H1 (cell line): ENCODE measurements at regions not wholly inside any gene's neighbourhood (a gene's known extent, or its start where the extent isn't known, plus 50 kb on each side); places are given as distances from the start of the nearest gene placed in this dataset.
A peak's percentile ranks its signal among the peaks of the same experiment; 100 is the strongest.

ENCODE experiments used
- CTCF ChIA-PET: fragments of 300-600 bp; sonication (Branson Sonifier 250); formaldehyde crosslinking; loops from one replicate; lab custom pipeline; 2021; ENCODE audit not compliant: partially characterized antibody; lab: Charles Lee
- POLR2A ChIA-PET: fragments of 300-600 bp; sonication (Branson Sonifier 250); formaldehyde crosslinking; loops from one replicate; lab custom pipeline; 2021; ENCODE audit warnings: inconsistent platforms; ENCODE audit not compliant: partially characterized antibody; lab: Charles Lee
- DNase-seq, 2 experiments: peaks; one replicate each; pipeline versions ENCODE4 v3.0.0 to v3.0.0-alpha.2; 2010 to 2022; ENCODE audit warnings: low spot score in 2 of 2, low read depth in 1 of 2, mixed read lengths in 1 of 2
- FAIRE-seq: peaks from 2 replicates; lab custom pipeline; 2011; peaks lifted over from hg19 to GRCh38; lab: Jason Lieb, UNC
- H2AFZ ChIP-seq: 2 replicates; pipeline ENCODE4 v1.8.1; 2012; ENCODE audit warnings: low read length, inconsistent platforms
- H2AK5ac ChIP-seq: 2 replicates; pipeline ENCODE4 v1.6.1; 2013; ENCODE audit warnings: low read depth, low read length
- H2BK120ac ChIP-seq: replicated peaks from 2 replicates; pipeline ENCODE3; 2013; ENCODE audit warnings: low read depth, low read length, inconsistent platforms
- H2BK12ac ChIP-seq: 2 replicates; pipeline ENCODE4 v1.6.1; 2013; ENCODE audit warnings: low read depth, low read length
- H2BK15ac ChIP-seq: 2 replicates; pipeline ENCODE4 v1.6.1; 2013; ENCODE audit warnings: low read length
- H2BK20ac ChIP-seq: 2 replicates; pipeline ENCODE4 v1.6.1; 2013; ENCODE audit warnings: low read length
- H2BK5ac ChIP-seq: 2 replicates; pipeline ENCODE4 v1.6.1; 2013; ENCODE audit warnings: low read depth, low read length
- H3K14ac ChIP-seq: 2 replicates; pipeline ENCODE4 v1.6.1; 2013; ENCODE audit warnings: inconsistent platforms; ENCODE audit not compliant: insufficient read length
- H3K18ac ChIP-seq: 2 replicates; pipeline ENCODE4 v1.6.1; 2013; ENCODE audit warnings: low read length; ENCODE audit errors: extremely low read depth
- H3K23ac ChIP-seq: 2 replicates; pipeline ENCODE4 v1.6.1; 2013; ENCODE audit warnings: inconsistent platforms; ENCODE audit not compliant: insufficient read length
- H3K23me2 ChIP-seq: 2 replicates; pipeline ENCODE4 v1.6.1; 2013; ENCODE audit warnings: low read depth, low read length
- H3K27ac ChIP-seq: 2 replicates; pipeline ENCODE4 v1.6.1; 2011; ENCODE audit warnings: low read depth, low read length, inconsistent platforms
- H3K27me3 ChIP-seq, 4 experiments: replicated peaks in 1 of 4; 1 replicate in 1 of 4; 2 replicates in 3 of 4; pipeline versions ENCODE4 v1.6.1 to v1.8.1; 2011 to 2013; ENCODE audit warnings: low read length in 3 of 4, mild to moderate bottlenecking in 3 of 4, inconsistent platforms in 2 of 4, mixed read lengths in 2 of 4, moderate library complexity in 1 of 4; ENCODE audit not compliant: control insufficient read depth in 3 of 4, insufficient read depth in 3 of 4; ENCODE audit errors: extremely low read depth in 1 of 4
- H3K36me3 ChIP-seq, 4 experiments: 2 replicates each; pipeline versions ENCODE4 v1.6.1 to v1.8.1; 2011 to 2013; ENCODE audit warnings: mild to moderate bottlenecking in 4 of 4, low read length in 3 of 4, moderate library complexity in 2 of 4, control low read depth in 1 of 4, inconsistent platforms in 1 of 4; ENCODE audit not compliant: insufficient read depth in 4 of 4, control insufficient read depth in 2 of 4
- H3K4ac ChIP-seq: replicated peaks from 2 replicates; pipeline ENCODE3; 2013; ENCODE audit warnings: low read length, low read depth, mixed read lengths, inconsistent platforms; ENCODE audit not compliant: insufficient read length
- H3K4me1 ChIP-seq, 4 experiments: replicated peaks in 1 of 4; 1 replicate in 1 of 4; 2 replicates in 3 of 4; pipeline versions ENCODE4 v1.6.1 to v1.8.1; 2011 to 2013; ENCODE audit warnings: low read length in 3 of 4, inconsistent platforms in 2 of 4, mixed read lengths in 1 of 4; ENCODE audit not compliant: insufficient read depth in 4 of 4, control insufficient read depth in 3 of 4
- H3K4me2 ChIP-seq, 2 experiments: 2 replicates each; pipeline versions ENCODE4 v1.6.1 to v1.8.1; 2011 to 2013; ENCODE audit warnings: low read depth in 2 of 2, low read length in 2 of 2, control low read depth in 1 of 2, inconsistent platforms in 1 of 2, mild to moderate bottlenecking in 1 of 2; ENCODE audit not compliant: insufficient read depth in 1 of 2
- H3K4me3 ChIP-seq, 4 experiments: fragments of 200-600, 300-600 bp in 1 of 4; sonication (generic), shearing (Covaris generic), sonication (Bioruptor Twin) in 1 of 4; 2 replicates each; pipeline versions ENCODE4 v1.5.1 to v1.8.1; 2011 to 2016; ENCODE audit warnings: low read length in 4 of 4, low read depth in 3 of 4, control low read depth in 2 of 4, inconsistent platforms in 2 of 4, mild to moderate bottlenecking in 2 of 4, mixed read lengths in 1 of 4, moderate library complexity in 1 of 4; ENCODE audit not compliant: insufficient read depth in 2 of 4; ENCODE audit errors: extremely low read depth in 1 of 4
- H3K56ac ChIP-seq: replicated peaks from 2 replicates; pipeline ENCODE3; 2013; ENCODE audit warnings: low read depth, mild to moderate bottlenecking, mixed read lengths, low read length, inconsistent platforms; ENCODE audit not compliant: insufficient read length
- H3K79me1 ChIP-seq: 2 replicates; pipeline ENCODE4 v1.6.1; 2013; ENCODE audit warnings: low read depth, low read length, control low read depth
- H3K79me2 ChIP-seq, 2 experiments: 2 replicates each; pipeline versions ENCODE4 v1.6.1 to v1.8.1; 2012 to 2013; ENCODE audit warnings: low read length in 2 of 2, mild to moderate bottlenecking in 2 of 2, inconsistent platforms in 1 of 2; ENCODE audit not compliant: insufficient read depth in 2 of 2, control insufficient read depth in 1 of 2
- H3K9ac ChIP-seq, 4 experiments: replicated peaks in 1 of 4; 1 replicate in 1 of 4; 2 replicates in 3 of 4; pipeline versions ENCODE4 v1.6.1 to v1.8.1; 2011 to 2013; ENCODE audit warnings: low read depth in 3 of 4, low read length in 3 of 4, control low read depth in 2 of 4, mild to moderate bottlenecking in 2 of 4, moderate library complexity in 2 of 4, inconsistent platforms in 1 of 4; ENCODE audit errors: extremely low read depth in 1 of 4
- H3K9me3 ChIP-seq, 2 experiments: 2 replicates each; pipeline versions ENCODE4 v1.6.1 to v1.8.1; 2012 to 2013; ENCODE audit warnings: mild to moderate bottlenecking in 2 of 2, moderate library complexity in 2 of 2, control low read depth in 1 of 2, inconsistent platforms in 1 of 2, low read depth in 1 of 2, low read length in 1 of 2, mixed read lengths in 1 of 2; ENCODE audit not compliant: insufficient read depth in 2 of 2
- H4K20me1 ChIP-seq, 2 experiments: replicated peaks in 1 of 2; 2 replicates each; pipeline versions ENCODE3 to v1.8.1; 2011 to 2013; ENCODE audit warnings: inconsistent platforms in 2 of 2, low read length in 2 of 2, mild to moderate bottlenecking in 1 of 2; ENCODE audit not compliant: insufficient read depth in 2 of 2, control insufficient read depth in 1 of 2
- H4K5ac ChIP-seq: 2 replicates; pipeline ENCODE4 v1.6.1; 2013; ENCODE audit warnings: low read length, low read depth, mixed read lengths, inconsistent platforms; ENCODE audit not compliant: insufficient read length
- H4K8ac ChIP-seq: 2 replicates; pipeline ENCODE4 v1.8.0; 2013; ENCODE audit warnings: mild to moderate bottlenecking, moderate library complexity, low read length, inconsistent platforms; ENCODE audit not compliant: insufficient read depth; ENCODE audit errors: extremely low read depth
- H4K91ac ChIP-seq: replicated peaks from 2 replicates; pipeline ENCODE3; 2013; ENCODE audit warnings: low read length, mixed read lengths, inconsistent platforms; ENCODE audit not compliant: insufficient read length
- ATF3 ChIP-seq: IDR thresholded peaks from 2 replicates; pipeline ENCODE4 v1.6.1; 2011; ENCODE audit warnings: low read depth, mild to moderate bottlenecking, low read length; ENCODE audit not compliant: insufficient read depth
- CEBPB ChIP-seq: IDR thresholded peaks from 2 replicates; pipeline ENCODE4 v1.6.1; 2012; ENCODE audit warnings: low read depth, low read length
- EZH2 ChIP-seq: fragments of 200-600 bp; sonication (generic); IDR thresholded peaks from 2 replicates; pipeline ENCODE4 v1.7.1; 2012; ENCODE audit warnings: low read depth, mild to moderate bottlenecking, moderate library complexity, low read length, inconsistent platforms; ENCODE audit not compliant: severe bottlenecking
- KDM1A ChIP-seq: fragments of 200-600, 300-600 bp; sonication (generic); IDR thresholded peaks from 2 replicates; pipeline ENCODE4 v1.7.1; 2016; ENCODE audit warnings: mild to moderate bottlenecking, low read length, borderline replicate concordance
- KDM5A ChIP-seq: fragments of 200-600 bp; IDR thresholded peaks from 2 replicates; pipeline ENCODE4 v1.7.1; 2012; ENCODE audit warnings: mild to moderate bottlenecking, low read length, inconsistent platforms, mixed read lengths
- POLR2A ChIP-seq, 2 experiments: IDR thresholded peaks; 1 replicate in 1 of 2; 2 replicates in 1 of 2; pipeline ENCODE4 v1.6.1; 2011; ENCODE audit warnings: low read depth in 2 of 2, low read length in 2 of 2, mild to moderate bottlenecking in 2 of 2; ENCODE audit errors: control extremely low read depth in 1 of 2
- RNF2 ChIP-seq: fragments of 200-900, 300-1000 bp; sonication (generic); IDR thresholded peaks from 2 replicates; pipeline ENCODE4 v1.7.1; 2016; ENCODE audit warnings: borderline replicate concordance, low read depth, mild to moderate bottlenecking, antibody characterized with exemption, low read length; ENCODE audit not compliant: poor library complexity, severe bottlenecking; ENCODE audit errors: missing control alignments
- SIRT6 ChIP-seq: IDR thresholded peaks from one replicate; pipeline ENCODE4 v1.7.1; 2012; ENCODE audit warnings: low read length, inconsistent platforms
- SUZ12 ChIP-seq: fragments of 200-600 bp; sonication (generic); IDR thresholded peaks from 2 replicates; pipeline ENCODE4 v1.6.1; 2012; ENCODE audit warnings: mild to moderate bottlenecking, inconsistent platforms, low read length, moderate library complexity, mixed read lengths
- TBP ChIP-seq: IDR thresholded peaks from 2 replicates; pipeline ENCODE4 v1.6.1; 2011; ENCODE audit warnings: low read depth, low read length, improper control_type of control experiment
- TEAD4 ChIP-seq: IDR thresholded peaks from 2 replicates; pipeline ENCODE4 v1.6.1; 2012; ENCODE audit warnings: low read depth, low read length, inconsistent platforms, mixed read lengths
- YY1 ChIP-seq: IDR thresholded peaks from 2 replicates; pipeline ENCODE4 v1.6.1; 2011; ENCODE audit warnings: low read depth, mild to moderate bottlenecking, low read length
- WGBS, 2 experiments: shearing (Covaris generic) in 1 of 2; methylation state at CpG; one replicate each; pipeline versions ENCODE4 v1.1.6 to v1.1.7; 2013 to 2015; ENCODE audit warnings: low lambda C conversion rate in 2 of 2, mixed read lengths in 2 of 2, inconsistent platforms in 1 of 2, low coverage in 1 of 2, missing lambda C conversion rate in 1 of 2; ENCODE audit not compliant: insufficient replicate concordance in 2 of 2, insufficient coverage in 1 of 2, insufficient read length in 1 of 2; ENCODE audit errors: extremely low coverage in 1 of 2, missing lambda C conversion rate in 1 of 2; 5-methylcytosine and 5-hydroxymethylcytosine counted together

- H2BK5ac ChIP-seq: no peak overlapping the region
- no peak overlapping the region for H4K5ac ChIP-seq
- no peak overlapping the region for H3K4ac ChIP-seq
- no peak overlapping the region for H3K23ac ChIP-seq
- 84% methylated on average over 8 of the region's 8 CpGs; no CpG with 5 or more reads in 1 of the 2 experiments for WGBS, 2 experiments
- no peaks in the 10 kb centered on the region for H3K79me2 ChIP-seq
- no peak overlapping the region for H3K27ac ChIP-seq
- peak overlapping the region; percentile 49; the same call in 1 of the 2 replicates for H2AK5ac ChIP-seq
- no peak overlapping the region for H3K18ac ChIP-seq
- H3K79me1 ChIP-seq: no peaks in the 10 kb centered on the region
- ChIA-PET CTCF (interaction anchor here (1.0 kb wide), 1 partner anchor 234 kb away, joined by 3 read pairs; no protein-coding TSS in a partner anchor), POLR2A (interaction anchor here (1.1 kb wide), 1 partner anchor 68 kb away, joined by 3 read pairs; no protein-coding TSS in a partner anchor)
- H2BK15ac ChIP-seq: no peak overlapping the region
- no peaks in the 10 kb centered on the region for H3K9me3 ChIP-seq
- no peak overlapping the region for H3K4me3 ChIP-seq
- H3K9ac ChIP-seq: no peak overlapping the region
- FAIRE-seq (no peak), DNase-seq (peak in 1 of 2 experiments; percentile 34)
- no peak overlapping the region for H4K8ac ChIP-seq
- no peak overlapping the region for H2AFZ ChIP-seq
- no peaks in the 10 kb centered on the region; a peak in 1 of 7 replicates for H3K27me3 ChIP-seq
- no peak overlapping the region for H3K4me2 ChIP-seq
- no peak overlapping the region for H2BK12ac ChIP-seq
- H3K56ac ChIP-seq: no peak overlapping the region
- H3K4me1 ChIP-seq: peaks cover 0 to 4% (median 2%) of the 10 kb centered on the region in 4 experiments; a peak in 3 of 7 replicates
- no peaks in the 10 kb centered on the region for H4K20me1 ChIP-seq
- H4K91ac ChIP-seq: no peak overlapping the region
- no peak overlapping the region for H2BK120ac ChIP-seq
- H3K23me2 ChIP-seq: no peaks in the 10 kb centered on the region
- H3K14ac ChIP-seq: no peak overlapping the region
- no peak overlapping the region for H2BK20ac ChIP-seq
- H3K36me3 ChIP-seq: no peaks in the 10 kb centered on the region
- TF ChIP-seq EZH2 (no peak), RNF2 (no peak), ATF3 (no peak), YY1 (no peak), SUZ12 (no peak), KDM5A (no peak), TBP (no peak), KDM1A (no peak), POLR2A (IDR thresholded peaks at IDR 0.05; ENCODE audit: control extremely low read depth in 1 of 2, low read depth in 2 of 2, low read length in 2 of 2) (no peak), SIRT6 (no peak), CEBPB (no peak), TEAD4 (no peak)
Measured at GRCh38 chr5:138668451-138669380, 84.5 kb upstream of the CTNNA1 start.
